HG02884 (cell line): ENCODE measurements at regions not wholly inside any gene's neighbourhood (a gene's known extent, or its start where the extent isn't known, plus 50 kb on each side); places are given as distances from the start of the nearest gene placed in this dataset.

Experiments used
- ATAC-seq: cut with Tn5 transposase; IDR thresholded peaks from one replicate; pipeline ENCODE4 v1.9.1; 2021; ENCODE audit warnings: mild to moderate bottlenecking, moderate library complexity; ENCODE audit not compliant: unreplicated experiment

- ATAC-seq: no peak
Measured at GRCh38 chrX:39456894-39457604, 640.7 kb downstream of the BCOR start.

- no peak for ATAC-seq
Measured at GRCh38 chrX:39458779-39459178, 639.0 kb downstream of the BCOR start.

- ATAC-seq: no peak
Measured at GRCh38 chrX:39459204-39459603, 638.6 kb downstream of the BCOR start.

- no peak for ATAC-seq
Measured at GRCh38 chrX:39459952-39460351, 637.8 kb downstream of the BCOR start.

GRCh38 chrX:39460499-39460898 lies 637.3 kb downstream of the BCOR start:
- no peak for ATAC-seq

GRCh38 chrX:39462835-39463234 lies 634.9 kb downstream of the BCOR start:
- no peak for ATAC-seq

- ATAC-seq: no peak
Measured at GRCh38 chrX:39464253-39464652, 633.5 kb downstream of the BCOR start.

GRCh38 chrX:39465467-39465866 lies 632.3 kb downstream of the BCOR start:
- ATAC-seq: no peak

- no peak for ATAC-seq
Measured at GRCh38 chrX:39465906-39466305, 631.9 kb downstream of the BCOR start.

- ATAC-seq: no peak
Measured at GRCh38 chrX:39469126-39469525, 628.6 kb downstream of the BCOR start.

- no peak for ATAC-seq
Measured at GRCh38 chrX:39470588-39471407, 627.0 kb downstream of the BCOR start.

GRCh38 chrX:39472161-39472560 lies 625.6 kb downstream of the BCOR start:
- no peak for ATAC-seq

- ATAC-seq: no peak
Measured at GRCh38 chrX:39473812-39474211, 623.9 kb downstream of the BCOR start.

- ATAC-seq: no peak
Measured at GRCh38 chrX:39475372-39475771, 622.4 kb downstream of the BCOR start.

- ATAC-seq: no peak
Measured at GRCh38 chrX:39476604-39477021, 621.1 kb downstream of the BCOR start.

- ATAC-seq: no peak
Measured at GRCh38 chrX:39477031-39477761, 620.6 kb downstream of the BCOR start.

GRCh38 chrX:39477762-39478120 lies 620.0 kb downstream of the BCOR start:
- no peak for ATAC-seq

- no peak for ATAC-seq
Measured at GRCh38 chrX:39479856-39480255, 617.9 kb downstream of the BCOR start.

- ATAC-seq: no peak
Measured at GRCh38 chrX:39480963-39481362, 616.8 kb downstream of the BCOR start.

GRCh38 chrX:39481621-39482020 lies 616.1 kb downstream of the BCOR start:
- no peak for ATAC-seq

- ATAC-seq: no peak
Measured at GRCh38 chrX:39484159-39485068, 613.3 kb downstream of the BCOR start.
